ENCODE measurements at regions not wholly inside any gene's neighbourhood (a gene's known extent, or its start where the extent isn't known, plus 50 kb on each side); places are given as distances from the start of the nearest gene placed in this dataset.

DNA sequence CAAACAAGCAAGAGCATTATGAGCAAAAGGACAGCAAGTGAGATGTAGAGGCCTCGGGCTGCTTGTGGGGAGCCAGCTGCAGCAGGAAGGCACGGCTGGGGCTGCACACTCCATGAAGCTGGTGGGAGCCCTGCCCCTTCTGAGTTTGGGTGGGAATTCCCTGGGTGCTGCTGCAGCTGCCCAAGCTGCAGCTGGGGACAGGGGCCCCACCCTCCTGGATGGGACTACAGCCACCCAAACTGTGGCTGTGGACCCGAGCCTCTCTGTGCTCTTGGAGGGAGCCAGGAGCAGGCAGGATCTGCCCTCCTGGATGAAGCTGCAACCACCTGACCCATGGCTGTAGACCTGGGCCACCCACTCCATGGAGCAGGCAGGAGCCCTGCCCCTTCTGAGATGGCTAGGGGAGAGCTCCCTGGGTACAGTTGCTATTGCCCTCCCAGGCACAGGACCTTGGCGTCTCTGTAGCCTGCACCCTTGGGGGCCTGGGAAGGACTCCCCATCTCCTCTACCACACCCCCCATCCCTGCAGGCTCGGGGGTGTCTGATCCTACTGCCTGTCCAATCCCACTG, 159.1 kb downstream of the ERCC6L2 start:
- 80 to 94% (median 92%) methylated on average over 2 to 5 of the region's 5 CpGs for WGBS, 5 donors
- Histone ChIP-seq H3K9me3 (peaks cover 0 to 37% (median 16%) of the 10 kb centered on the region in 8 donors), H3K4me1 (no peaks in the 10 kb centered on the region), H3K27ac (no peak overlapping the region), H3K4me3 (no peak overlapping the region), H3K36me3 (no peaks in the 10 kb centered on the region), H3K27me3 (replicated peaks in 1 of 7) (no peaks in the 10 kb centered on the region)
- TF ChIP-seq CTCF (IDR thresholded peaks at IDR 0.05 in 8 of 11, conservative IDR thresholded peaks at IDR 0.05 in 3 of 11) (no peak), POLR2AphosphoS5 (IDR thresholded peaks at IDR 0.05) (no peak), POLR2A (IDR thresholded peaks at IDR 0.05) (no peak)
- intact Hi-C loops (cut with DNase I; ENCODE audit: low total_unique reads), result no loop called here
- no peak for DNase-seq

- H3K36me3 ChIP-seq, result no peaks in the 10 kb centered on the region
- 91 to 96% (median 93%) methylated on average over 6 to 10 of the region's 10 CpGs for WGBS, 5 donors
- peaks cover 0 to 32% (median 14%) of the 10 kb centered on the region in 8 donors for H3K9me3 ChIP-seq
- H3K4me3 ChIP-seq, result no peak overlapping the region
- H3K4me1 ChIP-seq, result no peaks in the 10 kb centered on the region
- no peak overlapping the region for H3K27ac ChIP-seq
- no peak for DNase-seq
- intact Hi-C loops (cut with DNase I; ENCODE audit: low total_unique reads), result no loop called here
- TF ChIP-seq POLR2A (IDR thresholded peaks at IDR 0.05) (no peak), POLR2AphosphoS5 (IDR thresholded peaks at IDR 0.05) (no peak), CTCF (IDR thresholded peaks at IDR 0.05 in 8 of 11, conservative IDR thresholded peaks at IDR 0.05 in 3 of 11) (no peak)
- H3K27me3 ChIP-seq (replicated peaks in 1 of 7), result peaks cover 0 to 1% (median 0%) of the 10 kb centered on the region in 7 donors
These were observed 158.4 kb downstream of the ERCC6L2 start for GRCh38 chr9:96033896-96034295.

GRCh38 chr9:96031916-96032534, 156.5 kb downstream of the ERCC6L2 start:
- Histone ChIP-seq H3K4me3 (no peak overlapping the region), H3K27me3 (replicated peaks in 1 of 7) (peaks cover 0 to 20% (median 8%) of the 10 kb centered on the region in 7 donors), H3K36me3 (no peaks in the 10 kb centered on the region), H3K27ac (no peak overlapping the region), H3K9me3 (peaks cover 0 to 21% (median 6%) of the 10 kb centered on the region in 8 donors), H3K4me1 (peaks cover 0 to 14% (median 5%) of the 10 kb centered on the region in 6 donors)
- no peak for DNase-seq
- intact Hi-C loops (cut with DNase I; ENCODE audit: low total_unique reads), result no loop called here
- 84 to 93% (median 90%) methylated on average over 15 of the region's 15 CpGs for WGBS, 5 donors
- TF ChIP-seq CTCF (IDR thresholded peaks at IDR 0.05 in 8 of 11, conservative IDR thresholded peaks at IDR 0.05 in 3 of 11) (no peak), POLR2AphosphoS5 (IDR thresholded peaks at IDR 0.05) (no peak), POLR2A (IDR thresholded peaks at IDR 0.05) (no peak)

DNA sequence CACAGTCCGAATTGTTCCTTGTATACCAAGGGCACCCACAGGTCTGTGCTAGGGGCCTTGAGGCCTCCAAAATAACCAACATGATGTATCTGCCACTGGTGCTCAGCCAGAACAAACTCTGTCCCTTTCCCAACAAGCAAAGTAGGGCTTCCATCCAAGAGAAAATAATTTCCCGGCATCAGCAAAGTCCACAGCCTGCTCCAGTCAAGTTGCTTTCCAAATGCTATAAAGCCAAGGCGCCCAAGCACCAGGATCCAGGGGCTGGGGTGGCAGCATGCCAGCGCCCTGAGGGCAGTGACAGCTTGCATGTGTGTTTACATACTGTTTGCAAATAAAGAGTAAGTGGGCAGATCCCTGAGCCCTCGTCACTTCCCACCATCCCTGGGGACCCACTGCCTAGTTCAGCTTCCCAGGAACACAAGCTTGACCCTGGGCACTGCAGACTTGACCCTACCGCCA, 155.9 kb downstream of the ERCC6L2 start:
- Histone ChIP-seq H3K4me1 (peaks cover 0 to 17% (median 5%) of the 10 kb centered on the region in 6 donors), H3K9me3 (peaks cover 0 to 20% (median 6%) of the 10 kb centered on the region in 8 donors), H3K27me3 (replicated peaks in 1 of 7) (peaks cover 0 to 26% (median 9%) of the 10 kb centered on the region in 7 donors), H3K4me3 (no peak overlapping the region), H3K36me3 (no peaks in the 10 kb centered on the region), H3K27ac (no peak overlapping the region)
- TF ChIP-seq POLR2AphosphoS5 (IDR thresholded peaks at IDR 0.05), result peak in 2 of 3 donors; percentile 7 to 20
- TF ChIP-seq POLR2A (IDR thresholded peaks at IDR 0.05), result no peak
- no peak for DNase-seq
- intact Hi-C loops (cut with DNase I; ENCODE audit: low total_unique reads), result no loop called here
- WGBS, 5 donors, result 65 to 82% (median 77%) methylated on average over 6 of the region's 6 CpGs

All from spleen (tissue), 11 donors.